ENCODE measurements at regions not wholly inside any gene's neighbourhood (a gene's known extent, or its start where the extent isn't known, plus 50 kb on each side); places are given as distances from the start of the nearest gene placed in this dataset.

GRCh38 chr4:18071894-18072293 is 50.3 kb upstream of the LCORL start:
- TF ChIP-seq CTCF (IDR thresholded peaks at IDR 0.05) (no peak), POLR2A (IDR thresholded peaks at IDR 0.05) (no peak)

Measured in adrenal gland (tissue), 5 donors.